ENCODE measurements at regions not wholly inside any gene's neighbourhood (a gene's known extent, or its start where the extent isn't known, plus 50 kb on each side); places are given as distances from the start of the nearest gene placed in this dataset.
"Not testable (repeated sequence)": the region's sequence is repeated elsewhere in the genome, so short reads cannot be mapped to it uniquely, and the experiment has no call there.

DNA sequence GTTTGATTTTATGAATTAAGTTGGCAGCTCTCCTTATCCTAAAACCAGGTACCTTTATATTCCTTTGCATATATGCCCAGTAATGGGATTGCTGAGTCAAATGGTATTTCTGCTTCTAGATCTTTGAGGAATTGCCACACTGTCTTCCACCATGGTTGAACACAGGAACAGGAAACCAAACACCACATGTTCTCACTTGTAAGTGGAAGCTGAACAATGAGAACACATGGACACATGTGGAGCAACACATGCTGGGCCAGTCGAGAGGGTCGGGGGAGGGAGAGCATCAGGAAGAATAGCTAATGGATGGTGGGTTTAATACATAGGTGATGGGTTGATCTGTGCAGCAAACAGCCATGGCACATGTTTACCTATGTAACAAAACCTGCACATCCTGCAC lies 214.6 kb downstream of the BLID start:
- not testable (repeated sequence) for DNase-seq (ENCODE audit: low read depth)

DNA sequence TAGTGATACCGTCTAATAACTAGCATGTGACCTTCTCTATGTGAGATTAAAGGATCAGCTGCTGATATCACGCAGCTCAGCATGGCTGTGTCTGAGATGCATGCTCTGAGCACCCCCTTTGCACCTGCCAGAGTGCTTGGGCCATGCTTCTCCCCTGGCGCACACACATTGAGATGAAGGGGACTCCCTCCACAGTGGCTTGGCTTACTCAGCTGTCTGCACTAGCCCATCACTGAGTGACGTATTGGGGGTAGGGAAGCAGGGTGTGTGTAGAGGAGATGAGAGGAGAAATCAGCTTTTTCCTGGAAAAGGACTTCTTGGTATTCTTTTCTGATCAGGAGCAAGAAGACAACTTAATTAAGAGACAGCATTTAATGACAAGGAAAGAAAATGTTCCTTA lies 216.5 kb downstream of the BLID start:
- DNase-seq (ENCODE audit: low read depth) = no peak

DNA sequence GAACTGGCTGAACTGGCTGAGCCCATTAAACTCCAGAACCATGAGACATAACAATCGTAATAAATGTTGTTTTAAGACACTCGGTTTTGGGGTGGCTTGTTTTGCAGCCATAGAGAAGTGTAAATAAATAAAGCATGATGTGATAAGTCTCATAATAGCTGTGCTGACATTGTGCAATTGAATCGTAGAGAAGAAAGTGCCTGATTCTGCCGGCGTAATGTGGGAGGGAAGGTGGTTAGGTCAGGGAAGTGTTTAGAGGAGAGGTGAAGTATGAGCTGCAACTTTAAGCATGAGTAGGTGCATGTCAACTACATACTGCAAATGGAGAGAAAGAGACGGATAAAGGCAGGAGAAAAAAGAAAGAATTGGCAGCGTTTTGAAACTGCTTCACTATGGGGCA lies 217.1 kb downstream of the BLID start:
- no peak for DNase-seq (ENCODE audit: low read depth)

DNA sequence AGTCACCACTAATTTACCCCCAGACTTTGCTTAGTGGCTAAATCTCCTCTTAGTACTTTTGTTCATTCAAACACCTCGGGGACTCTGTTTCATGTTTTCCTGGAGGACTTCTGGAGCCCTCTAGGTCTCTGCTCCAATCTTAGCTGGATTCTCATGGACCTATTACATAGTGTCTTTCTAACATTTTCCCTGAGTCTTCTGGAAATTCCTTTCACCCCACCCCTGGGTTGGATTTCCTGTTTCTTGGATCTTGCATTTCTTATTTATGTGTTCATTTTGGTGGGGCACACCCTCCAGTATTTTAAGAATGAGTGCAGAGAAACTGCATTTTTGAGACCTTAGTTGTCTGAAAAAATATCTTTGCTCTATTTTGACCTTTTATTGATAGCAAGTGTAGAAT lies 220.1 kb downstream of the BLID start:
- DNase-seq (ENCODE audit: low read depth) = peak; percentile 77

DNA sequence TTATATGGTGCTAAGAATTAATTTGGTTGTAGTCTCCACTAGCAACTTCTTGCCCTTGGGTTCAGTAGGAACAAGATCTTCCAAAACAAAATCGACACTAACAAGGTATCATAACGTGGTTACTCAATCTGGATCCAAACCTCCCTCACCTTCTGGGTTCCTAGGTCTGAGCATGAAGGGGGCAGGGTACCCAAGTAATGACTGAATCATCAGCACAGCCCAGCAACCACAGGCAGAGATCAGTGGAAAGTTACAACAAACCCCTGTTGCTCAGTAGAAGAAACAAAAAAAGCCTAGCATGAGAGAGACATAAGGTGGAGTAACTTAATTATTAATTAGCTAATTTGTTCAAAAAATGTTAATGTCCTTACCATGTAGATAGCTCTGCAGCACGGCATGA lies 221.4 kb downstream of the BLID start:
- peak; percentile 68 for DNase-seq (ENCODE audit: low read depth)

DNA sequence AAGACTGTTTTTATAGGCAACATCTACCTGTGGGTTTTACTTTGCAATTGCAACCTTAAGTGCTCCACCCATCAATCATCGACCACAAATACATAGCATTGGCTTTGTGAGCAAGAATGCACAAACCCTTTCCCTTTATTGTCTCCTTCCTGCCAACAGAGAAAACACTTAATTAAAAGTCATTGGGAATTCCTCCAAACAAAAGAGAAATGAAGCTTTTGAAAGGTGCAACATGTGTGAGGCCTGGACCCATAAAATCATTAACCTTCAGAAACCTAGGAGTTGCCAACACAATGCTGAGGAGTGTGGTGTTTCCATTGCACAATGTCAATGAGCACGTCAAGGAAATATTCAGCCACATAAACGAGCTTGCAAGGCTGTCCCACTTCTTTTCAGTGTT lies 223.2 kb downstream of the BLID start:
- peak; percentile 32 for DNase-seq (ENCODE audit: low read depth)

DNA sequence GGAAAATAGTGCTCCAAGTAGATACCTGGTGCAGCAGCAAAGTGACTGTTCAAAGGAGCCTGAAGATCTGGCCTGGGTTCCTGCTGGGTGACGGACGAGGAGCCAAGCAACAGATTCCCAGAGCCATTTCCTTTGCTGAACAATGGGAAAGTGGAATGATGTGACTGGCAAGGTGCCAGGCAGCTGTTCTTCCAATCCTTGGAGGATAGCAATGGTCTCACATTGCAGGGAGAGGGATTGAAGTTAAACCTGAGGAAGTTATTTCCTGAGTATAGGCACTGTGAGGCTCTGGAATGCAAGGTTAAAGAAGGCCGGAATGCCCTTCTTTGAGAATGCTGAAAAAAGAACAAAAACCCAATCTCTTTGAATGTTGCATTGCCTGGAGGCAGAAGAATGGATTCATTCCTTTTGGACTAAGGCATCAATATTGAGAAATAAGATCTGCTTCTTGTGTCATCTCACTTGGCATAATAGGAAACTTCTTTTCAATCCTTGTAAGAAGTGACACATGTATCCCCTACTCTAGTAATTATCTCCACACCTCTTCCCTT lies 223.8 kb downstream of the BLID start:
- peak; percentile 55 for DNase-seq (ENCODE audit: low read depth)

DNA sequence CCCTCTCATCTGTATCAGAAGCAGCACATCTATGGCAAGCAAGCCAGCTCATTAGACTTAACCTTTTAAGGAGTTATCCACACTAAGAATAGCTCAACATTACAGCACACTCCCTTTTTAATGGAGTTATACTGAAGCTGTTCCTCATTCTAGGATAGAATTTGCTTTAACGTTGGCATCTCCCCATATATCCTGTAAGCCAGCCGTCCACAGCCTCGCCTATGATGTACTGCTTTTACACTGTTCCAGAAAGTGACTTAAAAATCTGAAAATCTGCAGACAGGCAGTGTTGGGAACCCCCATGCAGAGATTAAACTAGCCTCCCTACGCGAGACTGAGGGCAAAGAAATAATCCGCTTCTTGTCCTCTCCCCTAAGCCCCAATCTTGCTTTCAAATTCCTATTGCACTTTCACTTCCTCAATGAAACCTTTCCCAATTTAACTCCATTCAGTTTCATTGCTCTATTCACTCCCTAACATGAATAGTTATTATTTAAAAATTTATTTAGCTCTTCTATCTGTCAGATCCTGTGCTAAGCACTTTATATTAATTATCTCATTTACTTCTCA lies 225.0 kb downstream of the BLID start:
- DNase-seq (ENCODE audit: low read depth) = no peak

DNA sequence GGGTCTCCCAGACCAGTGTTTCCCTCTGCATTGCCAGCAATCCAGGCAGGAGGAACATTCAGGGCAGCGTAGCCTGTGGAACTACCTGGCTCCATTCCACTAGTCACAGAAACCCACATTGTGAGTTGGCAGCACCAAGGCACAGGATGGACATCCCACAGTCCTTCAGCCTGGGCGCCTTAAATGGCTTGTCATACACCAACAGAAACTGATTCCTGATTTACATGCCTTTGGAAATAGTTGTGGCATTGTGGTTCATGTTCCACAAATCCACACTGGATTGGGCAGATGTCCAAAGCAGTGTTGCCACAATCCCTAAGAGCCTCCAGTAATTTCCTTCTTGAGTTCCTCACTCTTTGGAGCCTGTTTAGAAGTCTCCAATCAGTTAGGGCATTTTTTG lies 225.6 kb downstream of the BLID start:
- DNase-seq (ENCODE audit: low read depth) = peak; percentile 56

DNA sequence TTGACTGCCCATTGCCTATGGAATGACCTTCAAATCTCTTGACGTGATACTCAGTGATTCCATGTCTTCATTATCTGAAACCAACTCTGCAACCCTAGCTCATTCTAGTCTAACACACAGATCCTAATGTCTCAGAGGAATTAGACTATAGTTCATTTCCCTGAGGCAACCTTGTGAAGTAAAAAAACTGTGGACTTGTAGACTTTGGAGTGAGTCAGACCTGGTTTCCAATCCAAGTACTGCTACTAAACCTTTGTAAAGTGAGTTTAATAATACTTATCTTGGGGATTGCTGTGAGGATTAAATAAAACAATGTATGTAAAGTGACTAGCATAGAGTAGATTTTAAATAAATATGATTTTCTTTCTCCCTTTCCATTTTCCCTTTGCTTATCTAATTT lies 226.1 kb downstream of the BLID start:
- DNase-seq (ENCODE audit: low read depth) = peak; percentile 59

DNA sequence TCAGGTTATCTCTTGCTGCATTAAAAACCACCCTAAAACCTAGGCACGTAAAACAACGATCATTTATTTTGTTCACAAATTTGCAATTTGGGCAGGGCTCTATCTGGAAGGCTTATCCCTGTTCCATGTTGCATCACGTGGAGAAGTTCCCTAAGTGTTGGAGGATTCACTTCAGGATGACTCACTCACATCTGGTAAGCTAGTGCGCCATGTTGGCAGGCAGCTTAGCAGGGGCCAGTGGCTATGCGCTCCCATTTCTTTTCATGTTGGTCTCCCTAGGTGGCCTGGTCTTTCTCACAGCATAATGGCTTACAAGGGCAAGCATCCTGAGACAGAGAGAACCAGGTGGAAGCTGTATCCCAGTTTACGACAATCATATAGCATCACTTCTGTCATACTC lies 226.8 kb downstream of the BLID start:
- no peak for DNase-seq (ENCODE audit: low read depth)

DNA sequence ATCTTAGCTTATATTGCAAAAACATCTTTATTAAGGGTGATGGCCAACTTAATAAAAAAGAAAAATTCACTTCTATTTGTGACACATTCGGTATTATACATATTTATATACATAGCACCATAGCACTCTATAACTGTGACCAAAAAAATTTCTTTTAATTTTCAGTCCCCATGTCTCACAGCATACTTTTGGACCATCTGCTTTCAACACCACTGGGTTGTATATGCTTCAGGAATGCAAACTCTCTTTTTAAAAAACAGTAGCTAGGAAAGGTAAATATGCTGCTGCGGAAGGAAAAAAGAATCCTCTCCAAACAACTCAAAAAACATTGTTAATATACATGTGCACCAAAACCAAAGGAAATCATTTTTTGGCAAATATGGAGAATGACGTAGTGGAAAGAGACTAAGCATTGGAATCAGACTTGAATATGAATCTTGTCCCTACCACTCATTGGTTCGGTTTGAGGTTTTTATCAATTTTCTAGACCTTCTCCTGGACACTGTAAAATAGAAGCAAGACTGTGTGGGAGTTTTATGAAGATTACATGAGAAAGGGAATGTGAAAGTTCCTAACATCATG lies 227.9 kb downstream of the BLID start:
- DNase-seq (ENCODE audit: low read depth) = no peak

DNA sequence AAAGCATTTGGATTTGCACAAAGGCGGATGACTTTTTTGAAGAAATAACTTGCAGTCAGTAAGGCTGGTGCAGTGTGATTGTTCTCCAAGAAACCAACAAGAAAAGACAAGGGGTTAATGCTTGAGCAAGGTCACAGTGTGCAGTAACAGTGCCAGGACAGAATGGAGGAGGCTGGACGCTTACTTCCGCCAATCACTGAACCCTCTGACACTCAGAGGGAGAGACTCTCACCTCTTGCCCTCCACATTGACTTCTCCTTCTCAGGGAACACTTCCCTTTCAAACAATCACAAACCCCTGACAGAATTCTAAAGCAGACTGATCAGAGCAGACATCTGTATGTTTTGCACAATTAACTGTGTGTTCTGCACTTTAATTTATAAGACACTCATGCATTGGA lies 228.4 kb downstream of the BLID start:
- no peak for DNase-seq (ENCODE audit: low read depth)

DNA sequence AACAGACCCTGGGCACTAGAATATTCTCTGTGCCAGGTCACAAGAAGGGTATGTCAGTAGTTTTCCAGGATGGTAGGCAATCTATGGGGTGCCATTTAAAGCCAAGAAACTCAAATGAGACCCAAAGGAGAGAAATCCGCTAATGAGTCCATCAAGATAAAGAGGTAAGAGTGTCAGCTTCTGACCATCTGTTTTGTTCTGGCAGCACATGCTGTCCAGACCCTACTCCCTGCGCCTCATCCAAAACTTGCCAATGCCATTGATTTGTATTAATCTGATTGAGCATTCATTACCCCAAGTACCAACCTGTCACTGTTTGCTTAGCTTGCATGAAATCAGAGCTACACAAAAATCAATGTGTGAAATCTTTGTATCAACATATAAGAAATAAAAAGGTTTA lies 229.0 kb downstream of the BLID start:
- no peak for DNase-seq (ENCODE audit: low read depth)

DNA sequence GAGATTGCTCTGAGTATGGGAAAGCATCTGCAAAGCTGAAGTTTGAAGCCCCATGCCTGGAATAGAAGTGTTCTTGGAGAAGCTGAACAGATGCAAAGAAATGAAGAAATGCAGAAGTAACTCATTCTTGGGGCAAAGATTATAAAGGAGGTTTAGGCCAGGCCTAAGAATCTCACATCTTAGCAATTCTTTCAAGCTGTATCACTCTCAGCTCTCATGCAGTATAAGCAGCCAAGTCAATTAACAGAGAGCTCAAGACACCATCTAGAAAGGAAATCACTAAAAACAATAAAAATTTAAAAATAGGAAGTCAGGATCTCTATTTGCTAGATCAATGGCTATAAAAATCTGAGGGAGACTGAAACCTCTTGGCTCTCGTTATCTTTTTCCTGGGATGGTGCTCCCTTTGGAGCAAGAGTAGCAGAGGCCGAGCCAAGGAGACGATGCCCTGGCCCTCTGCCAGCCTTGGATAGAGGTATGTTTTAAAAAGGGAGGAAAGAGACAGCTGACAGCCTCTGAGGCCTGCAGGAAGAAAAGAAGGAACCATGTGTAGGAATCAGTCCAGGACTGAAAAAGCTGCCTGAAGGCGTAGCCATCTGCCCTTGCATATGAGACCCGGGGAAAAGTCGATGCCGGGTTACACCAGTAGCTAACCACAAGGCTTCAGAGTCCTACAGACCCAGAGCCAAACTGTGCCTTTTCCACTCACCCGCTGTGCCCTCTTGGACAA lies 229.8 kb downstream of the BLID start:
- no peak for DNase-seq (ENCODE audit: low read depth)

DNA sequence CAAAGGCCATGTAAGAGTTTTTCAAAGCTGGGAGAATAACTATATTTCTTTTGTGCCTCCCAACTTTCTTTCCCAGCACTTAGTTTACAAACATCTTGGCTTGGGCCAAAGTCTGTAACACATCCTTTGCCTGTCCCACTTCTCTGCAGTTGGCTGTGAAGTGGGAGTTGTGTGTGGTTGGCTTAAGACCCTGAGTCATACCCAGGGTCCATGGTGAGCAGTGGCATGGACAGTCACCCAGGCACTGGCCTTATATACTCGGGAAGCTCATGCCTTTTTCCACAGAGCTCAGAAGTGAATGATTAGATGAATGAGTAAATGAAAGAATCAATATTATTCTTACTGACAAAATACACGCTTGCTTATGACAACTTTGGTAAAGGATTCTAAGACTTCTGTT lies 231.4 kb downstream of the BLID start:
- no peak for DNase-seq (ENCODE audit: low read depth)

DNA sequence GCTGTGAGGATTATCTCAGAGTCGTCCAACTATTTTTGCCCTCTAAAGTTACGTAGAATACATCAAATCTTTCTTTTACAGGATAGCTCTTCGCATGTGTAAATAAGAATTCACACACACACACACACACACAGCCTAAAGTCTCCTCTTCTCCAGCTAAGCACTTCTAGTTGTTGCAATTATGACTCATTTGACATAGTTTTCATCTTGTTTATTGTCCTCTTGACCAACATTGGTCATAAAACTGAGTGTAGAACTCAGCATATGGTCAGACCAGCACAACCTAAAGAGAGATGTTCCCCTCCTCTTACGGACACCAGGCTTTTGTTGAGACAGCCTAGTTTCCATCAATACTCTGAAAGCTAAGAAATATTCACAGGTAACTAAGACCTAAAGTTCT lies 234.2 kb downstream of the BLID start:
- peak; percentile 82 for DNase-seq (ENCODE audit: low read depth)

DNA sequence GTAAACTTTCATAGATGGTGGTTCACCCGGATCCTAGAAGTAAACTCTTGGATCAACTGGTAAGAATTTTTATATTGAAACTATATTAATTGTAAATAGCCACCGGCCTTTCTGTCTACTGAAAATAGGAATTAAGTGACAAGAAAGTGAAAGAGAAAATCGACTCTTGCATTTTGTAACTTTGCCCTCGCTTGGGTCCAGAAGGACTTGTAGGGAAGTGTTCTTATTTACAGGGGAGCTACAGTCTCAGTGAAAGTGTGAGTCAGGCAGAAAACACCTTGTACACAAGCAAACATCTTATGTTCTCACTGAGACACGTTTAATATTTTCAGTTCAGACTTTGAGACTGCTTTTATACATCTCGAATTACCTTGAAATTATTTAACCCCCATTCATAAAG lies 238.9 kb downstream of the BLID start:
- DNase-seq (ENCODE audit: low read depth) = no peak

DNA sequence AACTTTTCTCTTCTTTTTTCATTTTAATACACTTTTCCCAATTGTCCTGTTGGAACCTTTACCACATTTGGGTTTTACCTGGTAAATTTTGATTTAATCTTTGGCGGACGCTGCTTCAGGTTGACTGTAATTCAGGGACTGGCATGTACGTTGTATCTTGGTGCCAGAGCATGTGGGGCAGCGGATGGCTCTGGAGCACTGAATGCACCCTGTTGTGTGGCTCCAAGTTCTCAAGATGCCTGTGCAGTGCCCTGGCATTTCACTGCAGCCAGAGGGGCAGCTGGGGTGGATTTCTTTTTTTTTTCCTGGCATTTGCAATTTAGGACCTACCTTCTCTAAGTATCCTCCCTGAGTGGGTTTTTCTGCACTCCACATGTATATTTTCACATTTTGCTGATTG lies 242.2 kb downstream of the BLID start:
- DNase-seq (ENCODE audit: low read depth) = no peak

DNA sequence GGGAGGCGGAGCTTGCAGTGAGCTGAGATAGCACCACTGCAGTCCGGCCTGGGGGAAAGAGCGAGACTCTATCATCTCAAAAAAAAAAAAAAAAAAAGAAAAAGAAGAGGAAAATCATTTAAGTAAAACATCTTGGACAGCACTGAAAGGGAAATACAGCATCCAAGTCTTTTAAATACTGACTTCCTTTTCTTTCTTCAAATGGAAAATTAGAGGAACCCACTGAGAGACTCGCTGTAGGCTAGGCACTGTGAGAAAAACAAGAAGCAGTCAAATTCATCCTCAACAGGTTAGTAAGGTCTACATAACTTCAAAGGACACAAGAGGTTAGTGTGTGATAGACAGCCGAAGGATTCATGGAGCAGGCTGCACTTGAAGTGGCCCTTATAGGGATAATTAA lies 243.7 kb downstream of the BLID start:
- no peak for DNase-seq (ENCODE audit: low read depth)

DNA sequence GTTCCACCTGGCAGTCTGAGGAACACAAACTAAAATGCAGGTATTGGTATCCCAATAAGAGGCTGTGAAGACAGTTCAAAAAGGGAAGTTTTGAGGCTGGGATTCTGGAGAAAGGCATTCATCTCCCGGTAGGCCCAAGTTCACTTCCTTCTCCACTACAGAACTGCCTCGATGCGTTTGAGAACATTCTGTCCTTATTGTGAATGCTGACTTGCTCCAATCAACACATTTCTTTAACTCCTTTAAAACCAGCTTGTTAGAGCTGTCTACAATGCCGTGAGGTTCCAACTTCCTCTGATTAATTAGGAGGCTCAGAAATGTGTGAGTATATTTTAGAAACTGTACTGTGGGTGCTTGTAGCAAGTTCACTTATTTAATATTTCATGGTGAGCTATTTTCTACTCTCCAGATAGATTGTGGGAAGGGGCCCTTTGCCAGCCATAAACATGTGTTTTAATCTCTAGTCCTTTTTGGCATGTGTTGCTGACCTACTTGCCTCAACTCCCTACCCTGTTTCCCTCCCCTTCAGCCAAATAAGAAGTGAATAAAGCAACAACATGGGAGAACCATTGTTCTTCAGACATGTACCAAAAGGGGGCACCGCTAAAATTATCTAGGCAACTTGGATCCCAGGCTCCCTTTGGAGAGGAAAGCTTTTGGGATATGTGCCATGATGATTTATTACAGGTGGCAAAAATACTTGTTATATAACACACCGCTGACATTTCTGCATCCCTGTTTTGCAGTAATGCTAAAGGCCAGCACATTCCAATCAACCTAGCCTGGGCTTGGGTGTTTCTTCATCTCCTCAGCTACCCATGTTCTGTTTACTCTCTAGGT lies 245.6 kb downstream of the BLID start:
- DNase-seq (ENCODE audit: low read depth) = no peak

DNA sequence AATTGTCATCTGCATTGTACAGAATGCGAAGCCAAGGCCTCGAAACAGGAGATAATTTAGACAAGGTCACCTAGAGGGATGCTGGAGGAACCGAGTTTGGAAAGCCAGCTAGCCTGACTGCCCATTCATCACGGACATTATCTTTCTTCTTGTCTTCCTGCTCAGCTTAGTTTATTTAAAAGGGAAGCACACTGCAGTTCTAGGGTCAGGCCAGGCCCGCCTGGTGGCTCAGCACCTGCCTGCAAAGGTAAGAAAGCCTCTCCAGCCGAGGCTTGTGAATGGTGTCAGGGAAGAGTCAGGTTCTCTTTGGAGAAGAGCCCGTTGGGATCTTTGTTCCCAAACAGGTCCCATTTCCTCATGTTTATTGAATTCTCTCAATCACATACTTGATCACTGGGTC lies 246.5 kb downstream of the BLID start:
- no peak for DNase-seq (ENCODE audit: low read depth)

DNA sequence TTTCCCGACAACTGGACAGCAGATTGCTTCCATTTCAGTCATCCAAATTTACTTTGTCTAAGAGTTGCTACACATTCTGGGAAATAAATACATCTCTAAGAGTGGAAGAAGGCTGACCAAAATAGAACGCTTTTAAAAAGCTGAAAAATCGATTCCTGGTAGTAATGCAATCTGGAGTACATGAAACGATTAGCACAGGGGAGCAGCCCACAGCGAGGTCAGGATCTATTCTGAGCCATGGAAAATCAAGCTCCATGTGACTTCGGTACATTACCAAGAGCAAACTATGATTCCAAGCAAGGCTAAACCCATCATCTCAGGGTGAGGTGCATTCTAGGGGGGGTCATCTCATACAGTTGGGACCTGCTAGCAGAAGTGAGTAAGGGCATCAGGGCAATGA lies 249.3 kb downstream of the BLID start:
- DNase-seq (ENCODE audit: low read depth) = no peak

Measured in ELR (cell line).